Esophagus squamous epithelium (tissue), 4 donors: ENCODE measurements at regions not wholly inside any gene's neighbourhood (a gene's known extent, or its start where the extent isn't known, plus 50 kb on each side); places are given as distances from the start of the nearest gene placed in this dataset.

Experiments
- CTCF ChIP-seq, 6 experiments: fragments of 450-650 bp in 4 of 6; fragments of 200-600 bp in 2 of 6; sonication (generic) in 2 of 6; IDR thresholded peaks; one replicate each; pipeline ENCODE4 v1.5.1; 2016 to 2019; ENCODE audit warnings: antibody characterized with exemption in 6 of 6, mild to moderate bottlenecking in 4 of 6, moderate library complexity in 4 of 6
- POLR2A ChIP-seq, 4 donors: fragments of 450-650 bp; IDR thresholded peaks; one replicate each; pipeline ENCODE4 v1.6.1; 2017; ENCODE audit warnings: antibody characterized with exemption in 4 of 4, mild to moderate bottlenecking in 4 of 4, moderate library complexity in 3 of 4

GRCh38 chr9:92189782-92190535, 74.7 kb upstream of the SPTLC1 start:
- no peak for TF ChIP-seq CTCF (IDR thresholded peaks at IDR 0.05)
- no peak for TF ChIP-seq POLR2A (IDR thresholded peaks at IDR 0.05)
